ENCODE measurements at regions not wholly inside any gene's neighbourhood (a gene's known extent, or its start where the extent isn't known, plus 50 kb on each side); places are given as distances from the start of the nearest gene placed in this dataset.

DNA sequence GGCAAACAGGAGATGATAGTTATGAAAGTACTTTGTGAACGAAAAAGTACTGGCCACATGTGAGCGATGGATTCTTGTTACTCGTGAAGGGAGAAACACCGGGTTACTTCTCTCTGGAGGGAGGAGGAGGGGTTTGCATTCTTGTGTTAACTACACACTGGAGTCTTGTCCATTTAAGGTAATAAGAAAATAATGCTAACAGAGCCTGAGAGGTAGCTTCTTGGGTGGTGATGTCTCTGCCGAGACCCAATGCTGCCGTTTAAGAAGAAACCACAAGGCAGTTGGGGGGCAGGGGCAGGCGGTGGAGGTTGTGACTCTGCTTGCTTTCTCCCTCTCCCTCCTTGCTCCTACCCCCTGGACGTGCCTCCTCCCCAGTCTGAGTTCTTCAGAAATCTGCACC, 100.9 kb upstream of the ROPN1 start:
- no peak for DNase-seq (ENCODE audit: low spot score)

DNA sequence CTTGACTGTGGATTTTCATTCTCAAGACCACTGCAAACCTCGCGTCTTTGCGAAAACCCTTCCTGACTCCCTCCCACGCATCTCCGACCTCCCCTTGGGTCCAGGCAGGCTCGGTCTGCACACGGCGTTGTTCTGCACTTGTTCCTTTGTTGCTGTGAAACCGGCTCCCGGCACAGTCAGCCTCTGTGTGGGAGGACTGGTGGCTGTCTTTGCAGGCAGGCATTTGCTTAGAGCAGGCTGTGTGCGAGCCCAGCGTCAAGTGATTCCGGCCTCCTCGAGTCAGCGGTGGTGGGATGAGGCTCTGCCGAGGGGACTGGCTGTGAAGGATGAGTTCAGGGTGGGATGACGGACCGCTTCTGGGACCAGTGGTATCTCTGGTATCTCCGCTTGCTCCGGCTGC, 102.6 kb upstream of the ROPN1 start:
- DNase-seq (ENCODE audit: low spot score) = no peak

DNA sequence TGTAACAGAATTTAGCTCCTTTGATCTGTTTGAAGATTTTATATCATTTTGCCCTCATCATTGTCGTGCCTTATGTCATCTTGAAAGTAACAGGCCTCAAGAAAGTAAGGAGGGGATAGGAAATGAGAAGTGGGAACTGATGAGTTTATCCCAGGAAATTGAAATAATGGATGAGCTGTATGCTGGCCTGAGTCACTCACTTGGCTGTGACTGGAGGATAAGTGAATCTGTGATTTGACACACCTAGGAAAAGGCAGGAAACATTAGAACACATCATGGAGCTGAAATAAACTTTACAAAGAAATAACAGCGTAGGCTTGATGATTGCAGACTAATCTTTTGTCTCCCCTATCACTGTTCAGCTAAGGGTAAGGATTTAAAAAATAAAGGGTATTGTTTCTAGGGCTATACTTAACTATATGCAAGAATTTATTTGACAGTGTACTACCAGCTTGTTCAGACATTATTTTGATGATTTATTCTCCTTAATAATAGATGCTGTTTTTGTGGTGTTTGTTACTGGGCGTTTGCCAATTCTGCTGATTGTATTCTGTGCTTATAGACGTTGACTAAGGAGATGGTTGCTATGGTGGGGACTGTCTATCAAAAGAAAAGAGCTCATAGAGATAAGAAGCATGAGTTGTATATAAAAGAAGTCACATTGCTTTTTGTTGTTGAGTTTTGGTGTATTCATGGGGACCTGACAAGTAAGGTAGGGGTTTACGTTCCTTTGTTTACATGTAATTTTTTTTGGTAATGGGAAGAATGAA, 105.6 kb upstream of the ROPN1 start:
- no peak for DNase-seq (ENCODE audit: low spot score)

DNA sequence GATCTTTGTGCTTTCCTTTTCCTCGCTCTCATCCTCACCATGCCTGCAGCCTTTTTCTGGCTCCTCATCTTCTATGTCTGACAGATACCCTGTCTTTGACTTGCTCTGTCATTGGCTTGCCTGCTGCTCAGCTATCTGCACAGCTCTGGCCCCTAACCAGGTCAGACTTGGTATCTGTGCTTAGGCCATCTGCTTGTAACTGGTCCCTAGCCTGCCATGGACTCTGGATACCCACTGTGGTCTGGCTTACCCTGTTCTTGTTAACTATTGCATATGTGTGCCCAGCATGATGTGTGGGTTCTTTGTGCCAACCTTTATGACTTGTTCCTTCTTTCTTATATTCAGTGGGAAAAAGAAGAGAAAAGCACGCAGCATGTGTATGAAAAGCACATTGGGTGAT, 109.7 kb upstream of the ROPN1 start:
- DNase-seq (ENCODE audit: low spot score) = no peak

DNA sequence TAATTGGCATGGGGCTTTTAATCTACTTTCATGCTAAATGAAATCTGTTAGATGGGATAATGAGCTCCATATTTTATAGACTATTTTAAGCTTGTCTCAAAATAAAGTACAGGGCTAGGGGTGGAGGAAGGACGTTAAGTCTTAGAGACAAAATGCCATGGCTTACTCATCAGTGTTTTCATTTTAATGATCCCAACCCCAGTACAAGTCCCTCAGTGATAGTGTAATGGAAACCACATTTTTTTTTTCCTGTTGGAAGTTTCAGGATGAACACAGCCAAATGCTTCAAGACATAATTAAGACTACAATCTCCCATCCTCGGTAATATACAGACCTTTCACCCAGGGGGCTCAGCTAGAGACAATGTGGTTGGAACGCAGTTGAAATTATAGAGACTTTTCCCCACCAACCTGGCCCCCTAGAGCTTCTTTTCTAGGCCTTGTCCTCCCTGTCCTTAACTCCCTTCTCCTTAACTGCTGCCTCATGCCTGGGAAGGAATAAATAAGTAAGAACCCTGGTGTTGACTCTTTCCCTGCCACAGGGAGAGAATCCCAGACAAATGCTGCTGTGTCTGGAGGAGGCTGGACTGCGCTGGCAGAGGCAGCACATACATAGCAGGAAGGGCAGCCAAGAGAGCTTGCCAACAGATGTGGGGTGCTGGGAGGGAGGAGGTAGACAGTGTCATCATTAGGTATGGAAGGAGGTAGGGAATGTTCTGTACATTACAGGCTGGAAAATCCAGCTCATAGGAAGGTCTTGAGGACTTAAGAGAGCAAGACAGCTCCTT, 115.4 kb upstream of the ROPN1 start:
- no peak for DNase-seq (ENCODE audit: low spot score)

DNA sequence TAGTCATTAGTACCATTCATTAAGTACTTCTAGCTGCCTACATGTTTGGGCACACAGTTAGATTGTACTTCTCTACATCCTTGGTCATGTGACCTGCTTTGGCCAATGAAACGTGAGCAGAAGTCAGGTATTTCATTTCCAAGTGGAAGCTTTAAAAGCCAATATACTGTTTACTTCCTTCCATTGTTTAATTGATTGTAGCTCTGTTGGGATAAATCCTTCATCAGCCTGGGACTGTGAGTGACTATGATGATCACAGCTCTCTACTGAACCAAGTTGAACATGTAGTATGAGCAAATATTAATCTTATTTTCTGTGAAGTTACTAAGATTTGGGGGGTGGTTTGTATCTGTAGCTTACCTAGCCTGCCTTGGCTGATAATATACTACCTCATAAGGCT, 116.5 kb upstream of the ROPN1 start:
- DNase-seq (ENCODE audit: low spot score) = no peak

DNA sequence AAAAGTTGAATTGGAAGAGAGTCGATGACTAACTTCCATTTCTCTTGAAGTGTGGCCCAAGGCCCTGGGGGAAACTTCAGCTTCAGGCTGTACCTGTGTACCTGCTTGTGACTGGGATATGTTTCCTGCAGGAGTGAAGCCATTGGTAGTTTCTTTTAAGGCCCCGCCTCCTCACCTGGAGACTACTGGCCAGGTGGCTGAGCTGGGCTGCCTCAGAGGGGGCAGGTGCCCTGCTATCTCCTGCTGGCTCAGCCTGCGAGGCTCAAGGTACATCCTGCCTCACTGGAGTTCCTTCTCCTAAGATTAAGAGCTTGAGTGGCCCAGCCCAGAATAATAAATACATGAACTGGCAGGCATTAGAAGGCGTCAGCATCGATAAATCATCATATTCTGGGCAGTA, 121.6 kb upstream of the ROPN1 start:
- no peak for DNase-seq (ENCODE audit: low spot score)

DNA sequence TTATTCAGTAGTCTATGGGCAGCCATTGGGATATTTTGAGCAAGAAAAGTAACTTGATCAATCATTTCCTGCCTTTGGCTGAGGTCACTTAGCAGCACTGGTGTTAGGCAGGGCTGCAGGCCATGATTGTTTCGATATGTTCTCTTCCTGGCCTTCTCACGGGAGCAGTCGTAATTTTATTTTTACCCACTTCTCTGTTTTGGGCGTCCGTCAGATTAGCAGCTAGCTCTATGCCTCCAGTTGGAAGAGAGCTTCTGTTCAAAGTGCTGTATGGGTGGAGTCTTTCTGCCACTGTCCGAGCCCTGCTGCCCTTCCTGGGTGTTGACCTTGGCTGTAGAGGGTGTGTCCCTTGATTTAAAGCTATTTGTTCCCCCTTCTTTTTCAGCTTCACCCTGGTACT, 123.4 kb upstream of the ROPN1 start:
- no peak for DNase-seq (ENCODE audit: low spot score)

DNA sequence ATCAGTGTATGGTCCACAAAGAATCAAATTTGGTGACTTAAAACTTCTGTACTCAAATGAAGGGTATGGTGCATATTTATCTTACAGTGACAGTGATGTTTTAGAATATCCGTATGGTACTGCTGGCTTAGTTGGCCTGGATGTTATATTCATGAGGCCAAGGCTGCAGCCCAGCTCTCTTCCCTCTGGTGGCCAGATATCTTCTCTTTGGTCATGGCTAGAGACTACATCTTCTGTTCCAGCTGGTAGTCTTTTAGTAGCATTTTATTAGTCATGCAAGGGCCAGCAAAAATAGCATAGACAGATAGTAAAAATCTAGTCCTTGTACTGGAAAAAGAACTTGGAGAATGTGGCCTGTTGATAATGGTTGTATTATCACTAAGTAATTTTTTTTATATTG, 124.0 kb upstream of the ROPN1 start:
- DNase-seq (ENCODE audit: low spot score) = no peak

DNA sequence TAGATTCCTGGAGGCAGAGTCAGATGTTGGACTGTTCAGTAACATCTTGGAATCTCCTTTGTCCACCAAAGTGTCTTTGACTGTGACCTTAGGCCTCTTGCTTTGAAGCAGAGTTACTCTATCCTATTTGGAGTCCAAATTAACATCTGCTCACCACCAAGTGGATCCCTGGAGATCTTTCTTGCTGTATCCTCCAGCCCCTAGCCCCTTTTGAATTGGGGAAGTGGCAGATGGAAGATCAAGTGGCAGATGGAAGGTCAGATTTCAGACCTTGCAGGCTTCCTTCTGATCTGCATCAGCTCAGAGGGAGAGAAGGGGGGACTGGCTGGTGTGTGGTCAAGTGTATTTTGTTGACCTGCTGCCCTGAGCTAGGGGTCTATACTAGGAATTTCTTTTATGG, 125.0 kb upstream of the ROPN1 start:
- no peak for DNase-seq (ENCODE audit: low spot score)

DNA sequence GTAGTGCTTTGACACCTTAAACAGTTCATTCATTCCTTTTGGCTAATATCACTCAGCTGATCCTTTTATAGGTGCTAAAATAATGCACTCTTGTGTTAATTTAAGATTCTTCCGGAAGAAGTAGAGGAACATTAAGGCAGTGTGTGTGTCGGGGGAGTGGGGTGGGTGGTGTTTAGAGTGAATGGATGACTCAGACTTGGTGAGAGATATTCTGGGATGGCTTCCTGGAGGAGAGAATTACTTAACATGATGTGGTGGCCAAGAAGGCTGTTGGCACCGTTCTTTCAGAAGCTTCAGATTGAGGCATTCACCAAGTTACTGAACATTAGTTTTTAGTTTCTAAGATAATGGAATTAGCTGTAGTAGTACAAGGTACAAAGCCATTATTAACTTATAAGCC, 125.6 kb upstream of the ROPN1 start:
- DNase-seq (ENCODE audit: low spot score) = no peak

DNA sequence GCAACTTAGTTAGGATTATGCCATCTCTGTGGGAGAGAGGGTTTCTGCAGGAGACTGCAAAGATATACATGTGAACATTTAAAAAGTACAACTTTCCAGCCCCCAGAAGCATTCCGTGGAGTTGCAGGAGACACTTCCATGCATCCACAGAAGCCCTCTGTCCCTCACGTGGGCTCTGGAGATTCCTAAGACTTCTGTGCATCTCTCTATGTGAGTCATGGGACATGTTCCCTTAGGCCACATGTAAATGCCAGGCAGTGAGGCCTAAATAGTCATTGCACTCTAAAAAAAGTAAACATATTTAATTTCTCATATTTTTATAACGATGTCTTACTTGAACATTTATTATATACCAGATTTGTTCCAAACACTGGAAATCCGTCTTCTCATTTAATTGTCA, 126.5 kb upstream of the ROPN1 start:
- DNase-seq (ENCODE audit: low spot score) = no peak

DNA sequence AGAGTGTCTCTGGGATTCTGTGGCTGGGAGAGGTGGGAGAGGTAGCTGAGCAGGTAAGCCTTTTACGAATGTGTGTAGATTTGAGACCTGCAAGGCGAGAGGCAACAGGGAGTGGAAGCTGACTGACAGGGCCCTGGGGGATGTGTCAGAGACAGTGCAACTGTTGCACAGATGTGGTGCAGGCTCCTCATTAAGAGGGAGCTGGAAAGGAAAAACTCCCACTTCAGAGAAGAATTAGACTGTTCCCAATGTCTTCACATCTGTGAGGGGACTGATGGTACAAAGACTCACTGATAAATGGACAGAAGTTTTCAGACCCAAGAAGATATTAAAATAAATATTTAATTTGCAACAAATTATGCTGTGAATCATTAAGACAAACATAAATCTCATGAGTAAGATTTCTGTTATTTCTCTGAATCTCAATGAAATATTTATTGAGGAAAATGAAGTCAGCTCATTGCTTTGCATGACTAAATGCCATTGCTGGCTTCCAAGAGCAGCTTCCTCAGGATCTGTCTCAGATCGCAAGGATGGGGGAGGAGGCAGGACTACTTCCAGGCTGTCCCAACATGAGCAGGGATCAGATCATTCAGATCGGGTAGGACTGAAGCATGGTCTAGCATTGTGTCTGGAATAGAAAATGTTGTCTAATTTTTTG, 127.3 kb upstream of the ROPN1 start:
- DNase-seq (ENCODE audit: low spot score) = no peak

DNA sequence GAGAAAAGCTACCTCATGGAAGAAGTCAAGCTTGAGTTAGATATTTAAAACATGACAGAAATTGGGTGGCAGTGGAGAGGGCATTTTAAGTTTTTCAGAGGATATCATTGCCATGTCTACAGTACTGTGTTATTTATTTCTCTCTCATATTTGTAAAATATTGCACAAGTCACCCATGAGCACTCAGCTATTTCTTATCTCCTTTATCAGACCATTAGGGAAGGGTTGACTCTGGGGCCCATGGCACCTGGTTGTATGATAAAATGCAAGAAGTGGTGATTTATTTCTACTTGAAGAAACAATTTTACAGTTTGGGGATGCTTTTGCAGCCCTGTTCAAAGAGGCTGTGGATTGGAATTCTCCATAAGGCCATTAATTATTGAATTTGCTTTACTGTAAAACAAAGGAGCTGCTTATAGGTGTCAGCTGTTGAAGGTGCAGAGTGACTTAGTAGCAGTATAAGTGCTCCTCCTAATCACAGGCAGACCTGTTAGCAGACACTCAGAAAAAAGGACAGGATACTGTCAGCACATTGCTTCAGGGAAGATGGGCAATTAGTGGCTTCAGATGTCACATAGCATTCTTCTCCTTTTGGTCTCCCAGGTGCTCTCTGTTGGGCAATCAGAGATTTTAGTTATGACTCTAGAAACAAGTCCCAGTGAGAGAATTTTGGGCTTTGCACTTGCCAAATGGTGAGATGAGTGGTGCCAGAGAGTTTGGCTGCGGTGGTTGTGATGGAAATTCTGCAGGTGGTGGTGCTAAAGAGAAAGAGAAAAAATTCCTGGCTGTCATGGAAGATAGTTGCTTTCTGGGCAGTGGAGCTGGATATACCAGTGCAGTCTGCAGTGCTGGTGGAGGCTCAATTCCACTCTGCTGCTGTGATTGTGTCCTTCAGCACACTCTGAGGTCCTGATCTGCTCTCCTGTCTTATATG, 129.7 kb upstream of the ROPN1 start:
- no peak for DNase-seq (ENCODE audit: low spot score)

DNA sequence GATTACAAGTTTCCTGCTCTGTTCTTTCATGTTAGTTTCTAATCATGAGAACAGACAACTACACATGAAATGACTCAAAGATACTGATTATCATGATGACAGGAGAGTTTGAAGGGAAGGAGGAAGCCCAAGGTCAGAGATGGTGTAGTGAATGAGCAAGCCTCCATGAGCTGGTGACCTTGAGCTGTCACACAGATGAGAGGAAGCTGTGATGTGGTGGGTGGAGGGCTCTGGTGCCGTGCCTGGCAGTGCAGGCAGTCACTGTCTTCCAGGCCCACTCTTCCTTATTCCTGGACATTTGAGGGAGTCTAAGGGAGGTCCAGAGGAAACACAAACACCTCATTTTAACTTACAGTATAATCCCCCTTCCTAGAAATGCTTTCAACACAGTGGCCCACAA, 133.4 kb upstream of the ROPN1 start:
- DNase-seq (ENCODE audit: low spot score) = no peak

DNA sequence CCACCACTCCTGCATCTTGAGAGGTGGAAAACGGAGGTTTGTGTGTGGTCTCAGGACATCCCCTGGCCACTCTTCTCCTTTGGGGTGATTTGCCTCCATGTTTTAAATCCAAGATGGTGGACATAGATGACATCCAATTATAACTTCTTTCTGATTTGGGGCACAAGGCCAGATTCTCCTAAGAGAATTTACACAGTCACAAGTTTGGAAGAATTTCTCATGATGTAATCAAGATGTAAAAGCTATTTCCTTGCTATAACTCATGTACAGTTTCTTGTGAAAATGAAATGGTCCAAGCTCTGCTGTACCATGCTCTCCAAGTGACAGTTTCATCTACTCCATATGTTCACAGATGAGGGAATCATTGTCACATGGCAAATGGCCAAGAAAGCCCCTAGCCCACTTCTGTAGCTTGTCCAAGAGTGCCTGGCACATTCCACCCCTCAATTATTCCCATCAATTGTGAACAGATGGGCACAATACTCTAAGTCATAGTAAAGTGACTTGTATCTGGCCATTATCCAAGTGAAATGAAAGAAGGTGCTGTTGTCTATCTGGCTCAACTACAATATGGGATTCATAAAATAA, 134.6 kb upstream of the ROPN1 start:
- no peak for DNase-seq (ENCODE audit: low spot score)

DNA sequence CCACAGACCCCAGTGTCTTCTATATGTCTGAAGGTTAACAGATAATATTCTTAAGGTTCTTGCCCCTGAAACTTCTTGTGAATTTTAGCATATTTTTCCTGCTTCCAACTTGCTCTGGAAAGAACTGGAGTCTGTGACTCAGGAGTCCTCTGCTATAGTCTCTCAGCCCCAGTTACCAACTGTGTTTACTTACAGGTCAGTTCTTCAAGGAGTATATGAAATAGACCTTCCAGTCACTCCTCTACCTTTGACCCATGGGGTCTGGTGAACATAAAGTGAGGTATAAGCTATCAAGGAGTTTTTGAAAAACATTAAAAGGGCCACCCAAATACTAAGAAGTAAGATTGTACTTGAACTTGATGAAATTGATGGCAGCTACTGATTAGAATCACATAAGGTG, 139.2 kb upstream of the ROPN1 start:
- no peak for DNase-seq (ENCODE audit: low spot score)

DNA sequence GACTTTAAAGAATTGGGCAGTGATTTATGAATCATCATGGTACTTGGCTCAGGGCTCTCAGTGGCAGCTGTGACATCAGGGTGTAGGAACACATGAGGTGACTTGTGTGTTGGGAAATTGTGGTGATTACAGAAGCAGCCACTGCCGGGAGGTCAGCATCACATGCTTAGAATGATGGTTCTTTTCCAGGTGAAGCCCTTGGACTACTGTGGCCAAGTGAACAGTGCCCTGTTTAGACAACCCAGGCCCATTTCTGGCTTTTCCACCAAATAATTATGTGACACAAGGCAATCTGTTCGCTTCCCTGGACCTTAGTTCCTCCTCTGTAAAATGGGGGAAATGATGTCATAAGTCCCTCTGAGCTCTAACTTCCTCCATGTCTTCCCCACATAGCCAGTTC, 139.7 kb upstream of the ROPN1 start:
- DNase-seq (ENCODE audit: low spot score) = no peak

DNA sequence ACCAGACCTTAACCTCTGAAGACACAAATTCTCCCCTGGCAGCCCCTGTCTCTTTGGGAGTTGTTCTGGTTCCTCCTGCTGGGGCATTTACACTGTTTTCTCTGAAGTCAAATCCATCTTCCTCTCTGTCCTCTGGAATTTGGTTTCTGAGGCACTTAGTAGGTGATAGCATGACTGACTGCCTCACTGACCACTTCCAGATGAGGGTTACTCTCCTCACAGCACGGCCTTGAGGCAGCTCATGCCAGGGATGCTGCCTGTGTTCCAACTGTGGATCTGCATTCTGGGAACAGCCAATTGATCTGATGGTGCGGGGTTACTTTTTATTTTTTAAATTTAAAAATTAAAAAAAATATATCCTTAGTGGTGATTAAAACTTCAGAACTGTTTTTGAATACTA, 140.9 kb upstream of the ROPN1 start:
- DNase-seq (ENCODE audit: low spot score) = no peak

DNA sequence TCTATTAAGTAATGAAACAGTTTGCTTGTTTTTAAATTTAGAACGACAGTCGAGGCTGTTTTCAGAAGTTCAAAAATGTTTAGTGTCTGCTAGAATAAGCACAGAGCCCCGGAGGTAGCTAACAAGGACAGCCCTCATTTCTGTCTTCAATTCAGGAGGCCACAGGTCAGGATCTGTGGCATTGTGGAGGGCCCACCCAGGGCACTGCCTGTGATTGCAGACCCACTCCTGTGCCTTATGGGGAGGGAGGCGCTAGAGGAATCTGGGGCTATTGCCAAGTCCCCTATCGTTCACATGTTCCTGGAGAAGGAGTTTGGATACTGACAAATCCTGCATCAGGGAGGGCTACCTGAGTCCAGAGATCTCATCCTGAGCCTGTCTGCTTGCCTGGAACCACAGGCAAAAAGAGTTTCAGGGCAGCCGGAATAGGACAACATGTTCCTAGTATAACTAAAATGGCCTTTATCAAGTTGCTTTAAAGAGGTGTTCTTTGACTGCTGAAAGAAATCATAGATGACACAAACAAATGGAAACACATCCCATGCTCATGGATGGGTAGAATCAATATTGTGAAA, 141.5 kb upstream of the ROPN1 start:
- no peak for DNase-seq (ENCODE audit: low spot score)

DNA sequence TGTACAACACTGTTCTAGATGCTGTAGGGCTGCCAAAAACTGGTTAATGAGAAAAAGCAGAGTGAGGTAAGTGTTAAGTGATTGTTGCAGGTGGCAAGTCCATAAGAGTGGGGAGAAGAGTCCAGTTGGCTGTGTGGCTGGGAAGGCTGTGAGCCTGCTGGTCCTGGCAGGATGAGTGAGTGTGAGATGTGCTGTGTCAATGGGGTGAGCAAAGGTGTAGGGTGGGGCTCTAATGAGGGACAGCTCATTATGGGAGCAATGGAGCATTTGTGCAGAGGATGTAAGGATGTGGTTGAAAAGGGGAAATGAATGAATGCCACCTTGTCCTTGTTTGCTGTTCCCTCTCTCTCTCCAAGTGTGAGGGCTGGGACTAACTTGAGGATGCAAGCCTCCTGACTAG, 145.3 kb upstream of the ROPN1 start:
- peak; percentile 16 for DNase-seq (ENCODE audit: low spot score)
